Upper lobe of left lung (tissue), 4 donors: ENCODE measurements at regions not wholly inside any gene's neighbourhood (a gene's known extent, or its start where the extent isn't known, plus 50 kb on each side); places are given as distances from the start of the nearest gene placed in this dataset.

Experiments used
- EP300 ChIP-seq, 4 donors: sonication (generic); formaldehyde crosslinking; IDR thresholded peaks; one replicate each; pipeline ENCODE4 v1.5.1; 2017; ENCODE audit warnings: antibody characterized with exemption in 4 of 4, control low read depth in 2 of 4
- POLR2A ChIP-seq, 4 donors: fragments of 450-650 bp; IDR thresholded peaks; one replicate each; pipeline ENCODE4 v1.5.1; 2016 to 2017; ENCODE audit warnings: antibody characterized with exemption in 4 of 4, mild to moderate bottlenecking in 2 of 4
- POLR2AphosphoS5 ChIP-seq, 2 donors: sonication (generic); formaldehyde crosslinking; IDR thresholded peaks; one replicate each; pipeline ENCODE4 v1.5.1; 2017; ENCODE audit warnings: antibody characterized with exemption in 2 of 2
- TF ChIP-seq, protein P1 (sequence below), 6 experiments: fragments of 450-650 bp in 4 of 6; fragments of 200-600 bp in 2 of 6; sonication (generic) in 2 of 6; IDR thresholded peaks; one replicate each; pipeline ENCODE4 v1.5.1; 2016 to 2019; ENCODE audit warnings: antibody characterized with exemption in 6 of 6

DNA sequence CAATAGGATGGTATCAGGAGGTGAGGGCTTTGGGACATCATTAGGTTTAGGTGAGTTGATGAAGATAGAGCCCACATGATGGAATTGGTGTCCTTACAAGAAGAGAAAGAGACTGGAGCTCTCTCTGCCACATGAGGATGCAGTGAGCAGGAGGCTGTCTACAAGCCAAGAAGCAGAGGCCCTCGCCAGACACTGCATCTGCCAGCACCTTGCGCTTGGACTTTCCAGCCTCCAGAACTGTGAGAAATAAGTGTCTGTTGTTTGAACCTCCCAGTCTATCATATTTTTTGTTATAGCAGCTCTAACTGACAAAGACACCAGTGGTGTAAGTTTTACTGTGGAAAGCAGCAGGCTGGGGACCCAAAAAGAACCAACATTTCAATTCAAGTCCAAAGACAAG, 571.1 kb upstream of the ID2 start:
- TF ChIP-seq, protein P1, sequence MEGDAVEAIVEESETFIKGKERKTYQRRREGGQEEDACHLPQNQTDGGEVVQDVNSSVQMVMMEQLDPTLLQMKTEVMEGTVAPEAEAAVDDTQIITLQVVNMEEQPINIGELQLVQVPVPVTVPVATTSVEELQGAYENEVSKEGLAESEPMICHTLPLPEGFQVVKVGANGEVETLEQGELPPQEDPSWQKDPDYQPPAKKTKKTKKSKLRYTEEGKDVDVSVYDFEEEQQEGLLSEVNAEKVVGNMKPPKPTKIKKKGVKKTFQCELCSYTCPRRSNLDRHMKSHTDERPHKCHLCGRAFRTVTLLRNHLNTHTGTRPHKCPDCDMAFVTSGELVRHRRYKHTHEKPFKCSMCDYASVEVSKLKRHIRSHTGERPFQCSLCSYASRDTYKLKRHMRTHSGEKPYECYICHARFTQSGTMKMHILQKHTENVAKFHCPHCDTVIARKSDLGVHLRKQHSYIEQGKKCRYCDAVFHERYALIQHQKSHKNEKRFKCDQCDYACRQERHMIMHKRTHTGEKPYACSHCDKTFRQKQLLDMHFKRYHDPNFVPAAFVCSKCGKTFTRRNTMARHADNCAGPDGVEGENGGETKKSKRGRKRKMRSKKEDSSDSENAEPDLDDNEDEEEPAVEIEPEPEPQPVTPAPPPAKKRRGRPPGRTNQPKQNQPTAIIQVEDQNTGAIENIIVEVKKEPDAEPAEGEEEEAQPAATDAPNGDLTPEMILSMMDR (IDR thresholded peaks at IDR 0.05) = no peak
- TF ChIP-seq POLR2AphosphoS5 (IDR thresholded peaks at IDR 0.05) = no peak
- TF ChIP-seq POLR2A (IDR thresholded peaks at IDR 0.05) = no peak
- no peak for TF ChIP-seq EP300 (IDR thresholded peaks at IDR 0.05)
